GM12891 (cell line): ENCODE measurements at regions not wholly inside any gene's neighbourhood (a gene's known extent, or its start where the extent isn't known, plus 50 kb on each side); places are given as distances from the start of the nearest gene placed in this dataset.
A peak's percentile ranks its signal among the peaks of the same experiment; 100 is the strongest.
"Not testable (repeated sequence)": the region's sequence is repeated elsewhere in the genome, so short reads cannot be mapped to it uniquely, and the experiment has no call there.

Experiments
- DNase-seq: peaks from one replicate; pipeline ENCODE4 v3.0.0; 2011; ENCODE audit warnings: low spot score; ENCODE audit not compliant: insufficient read length
- FAIRE-seq: peaks from 2 replicates; lab custom pipeline; 2011; peaks lifted over from hg19 to GRCh38; lab: Jason Lieb, UNC
- PAX5 ChIP-seq: IDR thresholded peaks from 2 replicates; pipeline ENCODE4 v1.6.1; 2011; ENCODE audit warnings: low read length, moderate library complexity, mild to moderate bottlenecking; ENCODE audit not compliant: insufficient read depth, severe bottlenecking
- POLR2A ChIP-seq: IDR thresholded peaks from 2 replicates; pipeline ENCODE4 v1.6.1; 2011; ENCODE audit warnings: low read depth, low read length, control low read depth
- POLR2AphosphoS5 ChIP-seq: IDR thresholded peaks from 2 replicates; pipeline ENCODE4 v1.6.1; 2011; ENCODE audit warnings: low read depth, low read length, control low read depth
- POU2F2 ChIP-seq: IDR thresholded peaks from 2 replicates; pipeline ENCODE4 v1.6.1; 2011; ENCODE audit warnings: low read depth, mild to moderate bottlenecking, control low read depth, low read length, moderate library complexity
- SPI1 ChIP-seq: IDR thresholded peaks from 2 replicates; pipeline ENCODE4 v1.6.1; 2011; ENCODE audit warnings: low read depth, low read length, control low read depth
- TAF1 ChIP-seq: IDR thresholded peaks from 2 replicates; pipeline ENCODE4 v1.6.1; 2011; ENCODE audit warnings: low read depth, low read length, control low read depth

GRCh38 chr16:26374279-26374925, 682.6 kb downstream of the HS3ST4 start:
- DNase-seq (no peak), FAIRE-seq (peak; percentile 23)
- TF ChIP-seq POLR2AphosphoS5 (no peak), PAX5 (no peak), SPI1 (no peak), POLR2A (no peak)

DNA sequence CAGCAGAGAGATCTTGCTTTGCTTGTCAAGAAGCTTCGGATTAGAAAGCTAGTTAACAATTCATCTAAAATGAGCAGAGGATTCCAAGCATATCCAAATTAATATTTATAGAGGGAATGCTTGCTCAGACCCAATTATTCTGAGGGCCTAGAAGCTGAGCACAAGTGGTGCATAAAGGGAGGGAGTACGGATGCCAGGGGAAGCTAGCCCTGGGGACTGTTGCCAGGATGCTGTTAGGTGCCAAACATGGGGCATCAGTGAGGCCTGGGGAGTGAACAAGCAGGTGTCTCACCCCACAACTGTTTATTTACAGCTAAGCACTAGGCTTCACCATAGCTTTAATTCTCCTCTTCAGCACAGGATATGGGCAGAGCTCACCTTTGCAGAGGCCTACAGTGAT, 684.1 kb upstream of the C16orf82 start:
- FAIRE-seq (no peak), DNase-seq (no peak)
- TF ChIP-seq PAX5 (no peak), SPI1 (no peak), TAF1 (no peak), POU2F2 (no peak), POLR2AphosphoS5 (no peak), POLR2A (no peak)

- no peak for FAIRE-seq
- TF ChIP-seq SPI1: no peak
- TF ChIP-seq POLR2AphosphoS5: no peak
- no peak for TF ChIP-seq TAF1
- no peak for TF ChIP-seq PAX5
- no peak for TF ChIP-seq POU2F2
- TF ChIP-seq POLR2A: no peak
- no peak for DNase-seq
These were observed 680.6 kb upstream of the C16orf82 start for GRCh38 chr16:26386096-26386495.

GRCh38 chr16:26391833-26392232, 674.9 kb upstream of the C16orf82 start:
- TF ChIP-seq PAX5 (no peak), TAF1 (no peak), POLR2AphosphoS5 (no peak), POLR2A (no peak), POU2F2 (no peak), SPI1 (no peak)
- no peak for FAIRE-seq
- DNase-seq: no peak

- FAIRE-seq (no peak), DNase-seq (no peak)
- TF ChIP-seq POU2F2: no peak
These were observed 672.3 kb upstream of the C16orf82 start for GRCh38 chr16:26394409-26394808.

GRCh38 chr16:26395700-26396099, 671.0 kb upstream of the C16orf82 start:
- no peak for FAIRE-seq
- TF ChIP-seq TAF1 (no peak), SPI1 (no peak), POLR2A (no peak), POU2F2 (no peak), PAX5 (no peak), POLR2AphosphoS5 (no peak)
- no peak for DNase-seq

DNA sequence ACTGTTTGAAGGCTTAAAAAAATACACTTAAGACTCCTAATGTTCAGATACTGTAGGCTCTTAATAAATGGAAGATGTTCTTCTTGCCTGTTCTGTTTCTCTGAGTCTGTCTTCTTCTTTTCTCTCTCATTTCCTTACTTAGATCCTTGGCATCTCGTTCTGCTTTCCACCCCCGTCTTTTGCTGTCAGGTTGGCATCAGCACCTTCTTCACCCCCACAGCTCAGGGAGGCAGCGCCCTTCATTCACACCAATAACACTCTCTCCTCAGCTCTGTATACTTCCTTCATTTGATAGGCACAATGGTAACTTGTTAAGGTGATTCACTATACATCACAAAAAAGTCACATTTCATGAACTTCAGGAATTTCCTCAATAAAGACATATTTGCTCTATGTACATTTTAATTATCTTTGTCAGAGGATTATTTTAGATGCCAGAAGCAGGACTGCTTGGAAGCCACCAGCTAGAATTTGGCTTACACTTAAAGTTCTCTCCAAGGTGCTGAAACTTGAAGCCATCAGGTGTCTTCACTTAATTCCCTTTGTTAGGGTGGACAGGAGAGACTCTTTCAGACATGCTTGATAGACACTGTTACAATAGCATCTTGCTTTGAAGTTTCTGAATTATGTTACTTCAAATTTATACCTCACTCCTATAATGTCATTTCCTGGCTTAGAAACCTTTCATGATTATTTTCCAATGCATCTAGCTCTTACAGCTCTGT, 670.1 kb upstream of the C16orf82 start:
- FAIRE-seq: no peak
- DNase-seq: no peak
- no peak for TF ChIP-seq PAX5

DNA sequence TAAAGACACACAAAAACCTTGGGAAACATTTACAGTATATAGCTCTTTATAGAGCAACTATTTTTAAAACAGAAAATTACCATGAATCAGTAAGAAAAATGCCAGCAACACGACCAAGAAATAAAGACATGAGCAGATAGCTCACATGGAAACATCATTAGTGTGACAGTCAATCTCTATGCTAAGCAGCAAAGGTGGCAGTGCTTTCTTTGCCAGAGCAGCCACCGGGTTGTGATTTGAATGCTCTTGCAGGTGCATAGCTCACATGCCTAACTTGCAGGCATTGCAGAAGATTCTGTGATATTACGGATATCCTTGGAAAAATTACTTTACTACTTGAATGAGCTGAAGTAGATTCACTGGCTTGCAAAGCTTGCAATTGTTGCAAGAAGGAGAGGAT, 652.9 kb upstream of the C16orf82 start:
- no peak for DNase-seq
- no peak for FAIRE-seq
- TF ChIP-seq POLR2A (no peak), POLR2AphosphoS5 (no peak), POU2F2 (no peak), PAX5 (no peak), TAF1 (no peak), SPI1 (no peak)

GRCh38 chr16:26419458-26419857, 647.3 kb upstream of the C16orf82 start:
- DNase-seq, FAIRE-seq: not testable (repeated sequence)

DNA sequence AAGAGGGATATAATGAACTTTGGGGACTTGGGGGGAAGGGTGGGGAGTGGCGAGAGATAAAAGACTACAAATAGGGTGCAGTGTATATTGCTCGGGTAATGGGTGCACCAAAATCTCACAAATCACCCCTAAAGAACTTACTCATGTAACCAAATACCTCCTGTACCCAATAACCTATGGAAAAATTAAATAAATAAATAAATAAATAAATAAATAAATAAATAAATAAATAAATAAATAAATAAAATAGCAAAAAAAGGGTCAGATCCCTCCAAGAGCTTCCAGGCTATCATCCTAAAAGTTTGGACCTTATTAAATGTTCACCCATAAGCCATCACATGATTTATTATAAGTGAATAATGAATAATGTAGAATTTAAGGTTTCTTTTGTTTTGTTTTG, 636.1 kb upstream of the C16orf82 start:
- no peak for FAIRE-seq
- TF ChIP-seq TAF1 (no peak), POLR2A (no peak)
- DNase-seq: no peak

- no peak for FAIRE-seq
- TF ChIP-seq PAX5: no peak
- no peak for TF ChIP-seq POU2F2
- TF ChIP-seq POLR2A: no peak
- TF ChIP-seq SPI1: no peak
- TF ChIP-seq POLR2AphosphoS5: no peak
- no peak for TF ChIP-seq TAF1
- DNase-seq: no peak
These were observed 632.9 kb upstream of the C16orf82 start for GRCh38 chr16:26433807-26434206.
